ENCODE measurements at regions not wholly inside any gene's neighbourhood (a gene's known extent, or its start where the extent isn't known, plus 50 kb on each side); places are given as distances from the start of the nearest gene placed in this dataset.

DNA sequence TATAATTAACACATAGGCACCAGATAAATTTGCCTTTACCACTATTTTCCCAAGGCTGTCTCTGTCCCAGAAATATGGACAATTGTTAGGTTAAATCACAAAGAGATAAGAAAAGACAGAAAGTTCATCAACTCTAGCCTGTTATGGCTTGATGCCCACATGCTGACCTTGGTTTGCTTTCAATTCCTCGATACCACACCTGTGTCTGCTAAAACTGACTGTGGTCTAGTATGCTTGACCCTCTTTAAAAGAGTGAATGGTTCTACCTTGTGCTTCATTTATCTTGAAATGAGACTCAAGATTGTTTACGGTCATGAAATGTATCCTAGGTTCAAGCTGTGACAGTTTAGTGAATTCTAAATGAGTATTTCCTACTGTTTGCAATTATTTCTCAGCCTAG lies 909.0 kb upstream of the LRRTM1 start:
- DNase-seq (ENCODE audit: low spot score) = no peak
- TF ChIP-seq, protein P1, sequence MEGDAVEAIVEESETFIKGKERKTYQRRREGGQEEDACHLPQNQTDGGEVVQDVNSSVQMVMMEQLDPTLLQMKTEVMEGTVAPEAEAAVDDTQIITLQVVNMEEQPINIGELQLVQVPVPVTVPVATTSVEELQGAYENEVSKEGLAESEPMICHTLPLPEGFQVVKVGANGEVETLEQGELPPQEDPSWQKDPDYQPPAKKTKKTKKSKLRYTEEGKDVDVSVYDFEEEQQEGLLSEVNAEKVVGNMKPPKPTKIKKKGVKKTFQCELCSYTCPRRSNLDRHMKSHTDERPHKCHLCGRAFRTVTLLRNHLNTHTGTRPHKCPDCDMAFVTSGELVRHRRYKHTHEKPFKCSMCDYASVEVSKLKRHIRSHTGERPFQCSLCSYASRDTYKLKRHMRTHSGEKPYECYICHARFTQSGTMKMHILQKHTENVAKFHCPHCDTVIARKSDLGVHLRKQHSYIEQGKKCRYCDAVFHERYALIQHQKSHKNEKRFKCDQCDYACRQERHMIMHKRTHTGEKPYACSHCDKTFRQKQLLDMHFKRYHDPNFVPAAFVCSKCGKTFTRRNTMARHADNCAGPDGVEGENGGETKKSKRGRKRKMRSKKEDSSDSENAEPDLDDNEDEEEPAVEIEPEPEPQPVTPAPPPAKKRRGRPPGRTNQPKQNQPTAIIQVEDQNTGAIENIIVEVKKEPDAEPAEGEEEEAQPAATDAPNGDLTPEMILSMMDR (IDR thresholded peaks at IDR 0.05; ENCODE audit: extremely low read depth, missing control alignments) = no peak

DNA sequence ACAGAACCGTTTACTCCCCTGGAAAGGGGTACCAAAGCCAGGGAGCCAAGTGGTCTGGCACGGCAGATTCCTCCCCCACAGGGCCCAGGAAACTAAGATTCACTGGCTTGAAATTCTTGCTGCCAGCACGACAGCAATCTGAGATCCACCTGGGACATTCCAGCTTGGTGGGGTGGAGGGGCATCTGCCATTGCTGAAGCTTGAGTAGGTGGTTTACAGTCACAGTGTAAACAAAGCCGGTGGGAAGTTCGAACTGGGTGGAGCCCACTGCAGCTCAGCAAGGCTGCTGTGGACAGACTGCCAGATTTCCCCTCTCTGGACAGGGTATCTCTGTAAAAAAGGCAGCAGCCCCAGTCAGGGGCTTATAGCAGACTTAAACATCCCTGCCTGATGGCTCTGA lies 901.7 kb upstream of the LRRTM1 start:
- DNase-seq (ENCODE audit: low spot score) = no peak
- TF ChIP-seq, protein P1 (IDR thresholded peaks at IDR 0.05; ENCODE audit: extremely low read depth, missing control alignments) = no peak

DNA sequence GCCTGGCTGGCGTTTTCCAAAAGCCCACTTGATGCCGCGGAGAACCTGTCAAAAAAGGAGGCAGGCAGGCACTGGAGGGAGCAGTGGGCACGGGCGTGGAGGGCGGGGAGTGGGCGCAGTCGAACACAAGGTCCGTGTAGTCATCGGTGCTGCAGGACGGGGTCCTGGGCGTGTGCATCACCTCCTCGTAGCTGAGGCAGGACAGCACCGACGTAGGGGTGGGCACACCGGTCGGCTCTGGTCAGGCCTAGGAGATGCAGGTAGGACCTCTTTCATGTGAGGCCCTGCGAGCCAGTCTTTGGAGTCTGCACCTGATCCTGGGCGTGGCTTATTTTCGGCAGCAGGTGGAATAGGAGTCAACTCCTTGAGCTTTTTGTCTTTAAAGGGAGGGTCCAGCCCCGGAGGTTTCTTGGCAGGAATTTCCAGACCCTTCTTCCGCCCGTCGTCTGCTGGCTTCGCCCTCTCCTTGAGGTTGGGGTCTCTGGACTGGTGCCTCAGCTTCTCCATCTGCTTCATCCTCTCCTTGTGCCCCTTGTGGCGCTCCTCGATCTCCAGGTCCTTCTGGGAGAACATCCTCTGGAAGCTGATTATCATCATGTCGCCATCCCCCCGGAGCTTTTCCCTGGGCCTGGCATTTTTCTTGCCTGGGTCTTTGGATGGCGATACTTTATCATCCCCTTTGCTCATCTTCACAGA lies 892.5 kb upstream of the LRRTM1 start:
- DNase-seq (ENCODE audit: low spot score) = no peak
- TF ChIP-seq, protein P1 (IDR thresholded peaks at IDR 0.05; ENCODE audit: extremely low read depth, missing control alignments) = no peak

DNA sequence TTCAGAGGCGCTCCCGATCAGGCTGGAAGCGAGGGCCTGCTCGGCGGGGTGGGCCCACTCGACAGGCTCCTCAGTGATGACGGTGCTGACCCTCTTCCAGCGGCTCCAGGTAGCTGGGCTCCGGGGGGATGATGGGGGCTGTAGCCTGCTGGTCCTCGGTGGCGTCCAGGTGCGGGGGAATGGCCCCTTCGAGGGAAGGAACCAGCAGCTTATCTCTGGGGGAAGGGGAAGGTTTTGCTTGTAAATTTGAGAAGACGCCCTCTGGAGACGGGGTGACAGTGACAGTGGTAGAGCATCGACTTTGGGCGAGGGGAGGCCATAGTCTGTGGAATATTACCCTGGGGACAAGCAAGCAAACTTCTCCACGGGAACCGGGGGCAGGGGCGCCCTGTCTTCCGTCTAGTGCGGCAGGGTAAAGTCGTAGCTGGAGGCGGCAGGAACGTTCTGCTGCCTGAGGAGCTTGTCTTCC lies 891.9 kb upstream of the LRRTM1 start:
- no peak for DNase-seq (ENCODE audit: low spot score)
- TF ChIP-seq, protein P1 (IDR thresholded peaks at IDR 0.05; ENCODE audit: extremely low read depth, missing control alignments) = no peak

DNA sequence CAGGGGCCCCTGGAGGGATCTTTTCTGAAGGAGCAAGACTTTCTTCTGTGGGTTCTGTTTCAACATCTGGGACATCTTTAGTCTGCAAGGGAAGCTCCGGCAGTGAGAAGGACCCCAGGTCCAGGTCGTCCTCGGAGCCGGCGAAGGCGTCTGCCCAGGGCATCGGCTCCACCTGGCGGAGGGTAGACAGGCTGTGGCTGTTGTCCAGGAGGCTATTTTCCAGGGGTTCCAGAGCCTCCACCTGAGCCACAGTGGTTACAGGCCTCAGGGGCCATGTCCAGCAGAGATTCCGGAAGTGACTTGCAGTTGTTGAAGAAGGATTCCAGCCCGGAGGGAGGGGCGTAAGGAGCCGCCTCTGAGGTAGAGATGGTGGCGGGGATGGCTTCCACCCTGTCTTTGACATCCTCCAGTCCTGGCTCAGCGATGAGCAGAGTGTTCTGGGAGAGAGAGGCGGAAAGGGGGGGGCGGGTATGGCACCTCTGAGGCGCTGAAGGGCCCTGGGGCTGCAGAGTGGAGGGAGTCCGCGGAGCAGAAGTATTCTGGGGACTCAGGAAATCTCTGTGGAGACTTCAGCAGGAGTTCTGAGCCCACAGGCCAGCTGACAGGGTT lies 891.3 kb upstream of the LRRTM1 start:
- TF ChIP-seq, protein P1 (IDR thresholded peaks at IDR 0.05; ENCODE audit: extremely low read depth, missing control alignments) = no peak
- no peak for DNase-seq (ENCODE audit: low spot score)

DNA sequence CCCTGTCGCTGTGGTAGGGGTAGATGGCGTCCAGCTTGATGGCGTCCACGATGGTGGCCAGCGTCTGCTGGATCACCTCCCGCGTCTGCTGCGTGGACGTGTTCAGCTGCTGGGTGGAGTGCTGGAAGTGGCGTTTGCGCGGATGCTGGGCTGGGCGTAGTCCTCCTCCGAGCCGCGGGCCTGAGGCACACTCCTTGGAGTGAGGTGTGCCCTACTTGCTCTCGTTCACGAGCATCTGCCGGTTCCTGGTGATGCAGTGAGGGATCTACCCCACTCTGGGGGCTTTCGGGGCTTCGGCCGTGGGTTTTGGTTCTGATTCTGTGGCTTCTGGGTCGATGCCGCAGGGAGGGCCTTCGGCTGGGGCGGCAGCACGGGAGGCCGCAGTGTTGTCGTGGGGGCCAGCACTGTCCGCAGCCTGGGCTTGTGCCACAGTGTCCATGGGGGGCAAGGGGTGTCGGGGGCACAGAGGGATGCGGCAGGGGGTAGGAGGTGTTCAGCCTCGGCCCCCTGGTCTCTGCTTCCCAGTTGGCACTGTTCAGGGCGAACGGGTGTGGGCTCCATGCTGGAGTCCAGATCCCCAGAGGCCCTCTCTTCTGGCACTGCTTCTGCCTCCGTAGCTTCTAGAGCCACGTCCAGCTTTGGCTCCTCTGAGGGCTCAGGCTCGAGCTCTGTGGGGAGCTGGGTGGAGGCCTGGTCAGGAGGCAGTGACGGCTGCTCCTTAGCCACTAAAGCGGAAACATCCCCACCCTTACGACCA lies 890.6 kb upstream of the LRRTM1 start:
- no peak for DNase-seq (ENCODE audit: low spot score)
- TF ChIP-seq, protein P1 (IDR thresholded peaks at IDR 0.05; ENCODE audit: extremely low read depth, missing control alignments) = no peak

DNA sequence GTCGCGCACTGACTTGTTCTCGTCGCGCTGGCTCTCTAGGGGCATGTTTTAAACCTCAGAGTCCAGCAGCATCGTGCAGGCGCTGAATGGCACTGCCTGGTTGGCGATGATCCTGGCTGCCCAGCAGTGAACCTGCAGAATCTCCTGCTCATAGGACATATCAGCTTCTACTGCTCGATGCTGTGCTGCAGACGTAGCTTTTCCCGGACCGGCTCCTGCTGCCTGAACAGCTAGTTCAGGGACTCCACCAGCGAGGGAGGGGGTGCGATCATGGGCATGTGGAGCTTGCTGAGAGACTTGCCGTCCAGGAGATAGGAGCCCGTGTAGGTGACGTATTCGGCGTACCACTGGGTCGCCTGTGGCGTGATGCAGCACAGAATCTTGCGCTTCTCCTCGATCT lies 890.0 kb upstream of the LRRTM1 start:
- TF ChIP-seq, protein P1 (IDR thresholded peaks at IDR 0.05; ENCODE audit: extremely low read depth, missing control alignments) = no peak
- DNase-seq (ENCODE audit: low spot score) = no peak

Data from GM20000 (cell line).